ENCODE measurements at regions not wholly inside any gene's neighbourhood (a gene's known extent, or its start where the extent isn't known, plus 50 kb on each side); places are given as distances from the start of the nearest gene placed in this dataset.

GRCh38 chr19:28130066-28130511 is 1082.9 kb downstream of the UQCRFS1 start:
- Histone ChIP-seq H2BK5ac (ENCODE audit: insufficient read length, low read length) (no peak overlapping the region), H2BK120ac (ENCODE audit: low read depth, low read length, poor library complexity, severe bottlenecking) (no peak overlapping the region), H2BK12ac (ENCODE audit: insufficient read length, low read depth, low read length) (no peak overlapping the region), H3K56ac (ENCODE audit: insufficient read length, low read depth, low read length) (no peak overlapping the region), H3K23me2 (ENCODE audit: insufficient read length, low read depth, low read length, poor library complexity, severe bottlenecking) (no peaks in the 10 kb centered on the region), H3K4me2 (ENCODE audit: insufficient read depth, insufficient read length, low read length) (no peak overlapping the region), H3K4me1 (ENCODE audit: insufficient read depth, low read length) (no peaks in the 10 kb centered on the region), H3K14ac (ENCODE audit: insufficient read depth, low read length) (no peak overlapping the region), H3K9ac (ENCODE audit: extremely low read depth, insufficient read length, low read length) (no peak overlapping the region), H4K8ac (replicated peaks; ENCODE audit: insufficient read length, low read depth, low read length) (no peak overlapping the region), H4K91ac (ENCODE audit: insufficient read length, low read depth, low read length) (no peak overlapping the region), H2BK15ac (ENCODE audit: low read depth, low read length) (no peak overlapping the region), H4K5ac (ENCODE audit: insufficient read length, low read depth, low read length) (no peak overlapping the region), H2BK20ac (ENCODE audit: low read depth, low read length, poor library complexity, severe bottlenecking) (no peak overlapping the region), H3K9me3 (ENCODE audit: control insufficient read depth, low read depth, low read length) (no peaks in the 10 kb centered on the region), H3K27me3 (ENCODE audit: insufficient read depth, low read length) (no peaks in the 10 kb centered on the region), H4K20me1 (ENCODE audit: control insufficient read depth, insufficient read depth, insufficient read length) (no peaks in the 10 kb centered on the region), H2AFZ (ENCODE audit: low read length) (no peak overlapping the region), H3K79me2 (ENCODE audit: insufficient read depth, low read length) (no peaks in the 10 kb centered on the region), H3K18ac (ENCODE audit: insufficient read length, low read depth, low read length) (no peak overlapping the region), H3T11ph (ENCODE audit: low read length) (no peak overlapping the region), H3K27ac (ENCODE audit: insufficient read length, low read depth, low read length) (no peak overlapping the region), H3K79me1 (ENCODE audit: insufficient read depth, low read depth, low read length, poor library complexity, severe bottlenecking) (no peaks in the 10 kb centered on the region), H2AK5ac (ENCODE audit: insufficient read length, low read length) (no peak overlapping the region), H3K23ac (ENCODE audit: insufficient read length, low read depth, low read length) (no peak overlapping the region), H3K4ac (ENCODE audit: low read depth, low read length) (no peak overlapping the region)
- no CpG with 5 or more reads among the region's 4 CpGs for WGBS (ENCODE audit: extremely low coverage, insufficient read length, low lambda C conversion rate)
- Mint-ChIP-seq H3K4me1 (peaks cover 23 to 24% of the 10 kb centered on the region in 2 experiments), H3K27ac (peak overlapping the region in 1 of 3 experiments; percentile 1; a peak in 1 of 7 replicates), H3K36me3 (ENCODE audit: insufficient read depth in 1 of 3, low read depth in 3 of 3) (no peaks in the 10 kb centered on the region; a peak in 1 of 7 replicates), H3K4me3 (no peak overlapping the region), H3K9me3 (no peaks in the 10 kb centered on the region; a peak in 2 of 5 replicates), H3K27me3 (ENCODE audit: low read depth) (peaks cover 4% of the 10 kb centered on the region; the same call in 1 of the 2 replicates)
- TF ChIP-seq CTCF (conservative IDR thresholded peaks at IDR 0.05), result no peak
- DNase-seq, result no peak
